ENCODE measurements at regions not wholly inside any gene's neighbourhood (a gene's known extent, or its start where the extent isn't known, plus 50 kb on each side); places are given as distances from the start of the nearest gene placed in this dataset.

- no peaks in the 10 kb centered on the region for H3K36me3 ChIP-seq (ENCODE audit: control insufficient read depth, insufficient read depth, low read length)
- no peak for DNase-seq (ENCODE audit: extremely low read depth, insufficient read length)
- H3K4me3 ChIP-seq (replicated peaks; ENCODE audit: low read depth, low read length) = no peak overlapping the region
- no peak for TF ChIP-seq CTCF (IDR thresholded peaks at IDR 0.05; ENCODE audit: insufficient read depth, low read length, poor library complexity, severe bottlenecking)
- H3K27me3 ChIP-seq (replicated peaks; ENCODE audit: control insufficient read depth, insufficient read depth, low read length) = no peaks in the 10 kb centered on the region
Observed at GRCh38 chr12:58453306-58453705, 467.0 kb downstream of the LRIG3 start.

DNA sequence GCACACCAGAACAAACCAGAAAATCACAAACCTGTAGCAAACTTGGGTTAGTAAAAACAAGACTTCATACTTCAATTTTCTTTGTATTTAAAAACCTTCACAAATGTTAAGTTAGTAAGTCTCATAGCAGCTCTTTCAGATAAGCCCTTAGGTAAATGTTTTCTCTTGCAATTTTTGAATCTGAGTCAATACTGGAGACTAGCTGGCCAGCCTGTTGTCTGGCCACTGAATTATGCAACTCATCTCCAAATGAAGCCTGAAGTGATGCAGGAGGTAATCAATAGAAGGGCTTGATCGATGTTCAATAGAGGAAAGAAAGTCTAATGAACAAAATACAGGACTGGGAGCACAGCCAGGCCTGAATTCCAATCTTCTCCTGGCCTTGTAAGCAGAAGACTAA, 465.2 kb downstream of the LRIG3 start:
- Histone ChIP-seq H3K4me3 (replicated peaks; ENCODE audit: low read depth, low read length) (no peak overlapping the region), H3K36me3 (ENCODE audit: control insufficient read depth, insufficient read depth, low read length) (no peaks in the 10 kb centered on the region), H3K27me3 (replicated peaks; ENCODE audit: control insufficient read depth, insufficient read depth, low read length) (no peaks in the 10 kb centered on the region)
- DNase-seq (ENCODE audit: extremely low read depth, insufficient read length) = no peak
- TF ChIP-seq CTCF (IDR thresholded peaks at IDR 0.05; ENCODE audit: insufficient read depth, low read length, poor library complexity, severe bottlenecking) = no peak

- no peak for TF ChIP-seq CTCF (IDR thresholded peaks at IDR 0.05; ENCODE audit: insufficient read depth, low read length, poor library complexity, severe bottlenecking)
- no peak for DNase-seq (ENCODE audit: extremely low read depth, insufficient read length)
- H3K27me3 ChIP-seq (replicated peaks; ENCODE audit: control insufficient read depth, insufficient read depth, low read length) = no peaks in the 10 kb centered on the region
- H3K36me3 ChIP-seq (ENCODE audit: control insufficient read depth, insufficient read depth, low read length) = no peaks in the 10 kb centered on the region
- H3K4me3 ChIP-seq (replicated peaks; ENCODE audit: low read depth, low read length) = no peak overlapping the region
Observed at GRCh38 chr12:58458102-58458501, 462.2 kb downstream of the LRIG3 start.

DNA sequence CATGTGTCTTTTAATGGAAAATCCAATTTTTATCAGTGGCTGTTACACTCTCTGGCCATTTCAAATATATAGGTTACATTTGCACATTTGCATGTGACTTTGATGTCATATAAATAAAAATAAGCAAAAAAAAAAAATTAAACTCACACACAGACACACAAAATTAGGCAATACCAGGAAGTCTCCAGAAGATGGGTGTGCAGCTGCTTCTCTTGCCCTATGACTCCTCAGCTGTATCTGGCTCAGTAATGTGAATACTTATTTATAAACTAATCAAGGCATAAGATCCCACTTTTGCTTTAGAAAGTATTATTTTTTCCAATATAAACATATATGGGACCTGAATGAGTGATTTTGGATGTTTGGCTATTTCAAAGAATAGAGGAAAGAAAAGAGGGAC, 461.1 kb downstream of the LRIG3 start:
- no peak for DNase-seq (ENCODE audit: extremely low read depth, insufficient read length)
- H3K27me3 ChIP-seq (replicated peaks; ENCODE audit: control insufficient read depth, insufficient read depth, low read length) = no peaks in the 10 kb centered on the region
- no peak overlapping the region for H3K4me3 ChIP-seq (replicated peaks; ENCODE audit: low read depth, low read length)
- no peaks in the 10 kb centered on the region for H3K36me3 ChIP-seq (ENCODE audit: control insufficient read depth, insufficient read depth, low read length)
- no peak for TF ChIP-seq CTCF (IDR thresholded peaks at IDR 0.05; ENCODE audit: insufficient read depth, low read length, poor library complexity, severe bottlenecking)

DNA sequence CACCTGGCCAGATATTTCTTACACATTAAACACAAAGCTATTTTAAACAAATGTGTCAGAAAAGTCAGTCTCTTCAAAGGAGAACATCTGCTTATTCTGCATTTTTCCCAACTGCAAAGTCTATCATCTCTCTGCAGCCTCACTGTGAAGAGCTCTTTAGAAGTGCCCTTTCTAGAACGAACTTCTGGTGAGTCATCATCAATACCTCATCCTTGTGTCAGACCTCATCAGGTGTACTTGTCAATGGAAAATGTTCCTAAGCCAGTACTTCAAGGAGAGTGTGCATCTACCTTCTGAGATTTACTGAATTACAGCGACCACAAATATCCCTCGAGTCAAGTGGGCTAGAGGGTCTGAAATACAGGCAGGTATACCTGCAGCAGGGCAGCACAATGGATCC, 457.3 kb downstream of the LRIG3 start:
- DNase-seq (ENCODE audit: extremely low read depth, insufficient read length) = no peak
- no peak for TF ChIP-seq CTCF (IDR thresholded peaks at IDR 0.05; ENCODE audit: insufficient read depth, low read length, poor library complexity, severe bottlenecking)
- Histone ChIP-seq H3K36me3 (ENCODE audit: control insufficient read depth, insufficient read depth, low read length) (no peaks in the 10 kb centered on the region), H3K4me3 (replicated peaks; ENCODE audit: low read depth, low read length) (no peak overlapping the region), H3K27me3 (replicated peaks; ENCODE audit: control insufficient read depth, insufficient read depth, low read length) (no peaks in the 10 kb centered on the region)

DNA sequence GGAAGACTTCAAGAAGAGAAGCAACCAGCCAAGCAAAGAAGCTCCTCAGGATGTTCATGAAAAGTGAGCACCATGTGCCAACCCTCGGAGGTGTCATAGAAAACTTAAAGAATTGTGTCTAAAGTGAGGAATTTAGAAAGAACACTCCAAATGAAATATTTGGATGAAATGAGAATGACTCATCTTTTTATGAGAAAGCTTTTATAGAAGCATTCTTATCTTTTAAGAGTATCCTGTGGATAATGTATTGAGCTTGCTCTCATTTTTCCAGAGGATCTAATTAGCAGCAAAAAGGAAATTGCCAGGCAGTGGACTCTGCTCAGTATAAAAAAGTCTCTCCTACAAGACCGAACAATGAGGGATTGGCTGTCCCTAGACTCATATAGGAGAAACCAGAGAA, 454.9 kb downstream of the LRIG3 start:
- Histone ChIP-seq H3K27me3 (replicated peaks; ENCODE audit: control insufficient read depth, insufficient read depth, low read length) (no peaks in the 10 kb centered on the region), H3K36me3 (ENCODE audit: control insufficient read depth, insufficient read depth, low read length) (no peaks in the 10 kb centered on the region), H3K4me3 (replicated peaks; ENCODE audit: low read depth, low read length) (no peak overlapping the region)
- no peak for DNase-seq (ENCODE audit: extremely low read depth, insufficient read length)
- no peak for TF ChIP-seq CTCF (IDR thresholded peaks at IDR 0.05; ENCODE audit: insufficient read depth, low read length, poor library complexity, severe bottlenecking)

Measured in GM06990 (cell line).